ENCODE measurements at regions not wholly inside any gene's neighbourhood (a gene's known extent, or its start where the extent isn't known, plus 50 kb on each side); places are given as distances from the start of the nearest gene placed in this dataset.

GRCh38 chr10:131618587-131619267 is 282.1 kb upstream of the PPP2R2D start:
- no peak overlapping the region for H3K27ac Mint-ChIP-seq
- no peaks in the 10 kb centered on the region for H3K36me3 Mint-ChIP-seq
- no peak for DNase-seq
- no peak for ATAC-seq
- no peaks in the 10 kb centered on the region for H3K27me3 ChIP-seq (ENCODE audit: control insufficient read depth, insufficient read depth, low read length)
- no peaks in the 10 kb centered on the region for H3K4me1 Mint-ChIP-seq
- H3K9me3 Mint-ChIP-seq: no peaks in the 10 kb centered on the region
- TF ChIP-seq CTCF (IDR thresholded peaks at IDR 0.05): no peak
- no peak overlapping the region for H3K27ac ChIP-seq (ENCODE audit: low read length)
- no peak overlapping the region for H3K4me3 Mint-ChIP-seq
- H3K27me3 Mint-ChIP-seq (ENCODE audit: low read depth in 2 of 2): peaks cover 5 to 12% of the 10 kb centered on the region in 2 donors
- WGBS (ENCODE audit: insufficient coverage): 57% methylated on average over 21 of the region's 21 CpGs
- H3K36me3 ChIP-seq (ENCODE audit: control insufficient read depth, insufficient read depth, low read length): no peaks in the 10 kb centered on the region
- no peaks in the 10 kb centered on the region for H3K9me3 ChIP-seq (ENCODE audit: control insufficient read depth, insufficient read depth, low read length)
- intact Hi-C loops (cut with micrococcal nuclease): no loop called here
- H3K4me3 ChIP-seq (ENCODE audit: low read length): no peak overlapping the region
- no peaks in the 10 kb centered on the region for H3K4me1 ChIP-seq (ENCODE audit: control insufficient read depth, insufficient read depth, low read length)

- H3K27ac ChIP-seq (ENCODE audit: low read length): no peak overlapping the region
- H3K27me3 Mint-ChIP-seq (ENCODE audit: low read depth in 2 of 2): peaks cover 0 to 2% of the 10 kb centered on the region in 2 donors
- no peak overlapping the region for H3K4me3 ChIP-seq (ENCODE audit: low read length)
- no peaks in the 10 kb centered on the region for H3K9me3 ChIP-seq (ENCODE audit: control insufficient read depth, insufficient read depth, low read length)
- H3K4me1 ChIP-seq (ENCODE audit: control insufficient read depth, insufficient read depth, low read length): no peaks in the 10 kb centered on the region
- DNase-seq: no peak
- no peaks in the 10 kb centered on the region for H3K36me3 Mint-ChIP-seq
- no peaks in the 10 kb centered on the region for H3K36me3 ChIP-seq (ENCODE audit: control insufficient read depth, insufficient read depth, low read length)
- intact Hi-C loops (cut with micrococcal nuclease): no loop called here
- H3K27me3 ChIP-seq (ENCODE audit: control insufficient read depth, insufficient read depth, low read length): no peaks in the 10 kb centered on the region
- no peaks in the 10 kb centered on the region for H3K4me1 Mint-ChIP-seq
- no peak for TF ChIP-seq CTCF (IDR thresholded peaks at IDR 0.05)
- peak in 1 of 3 donors; percentile 21 for ATAC-seq
- H3K9me3 Mint-ChIP-seq: no peaks in the 10 kb centered on the region
- H3K4me3 Mint-ChIP-seq: no peak overlapping the region
- WGBS (ENCODE audit: insufficient coverage): 79% methylated on average over 6 of the region's 6 CpGs
- H3K27ac Mint-ChIP-seq: no peak overlapping the region
Measured at GRCh38 chr10:131620314-131620713, 280.5 kb upstream of the PPP2R2D start.

- Mint-ChIP-seq H3K4me3 (no peak overlapping the region), H3K9me3 (no peaks in the 10 kb centered on the region), H3K4me1 (no peaks in the 10 kb centered on the region), H3K36me3 (no peaks in the 10 kb centered on the region), H3K27me3 (ENCODE audit: low read depth in 2 of 2) (peaks cover 0 to 2% of the 10 kb centered on the region in 2 donors), H3K27ac (no peak overlapping the region)
- intact Hi-C loops (cut with micrococcal nuclease): no loop called here
- Histone ChIP-seq H3K36me3 (ENCODE audit: control insufficient read depth, insufficient read depth, low read length) (no peaks in the 10 kb centered on the region), H3K27me3 (ENCODE audit: control insufficient read depth, insufficient read depth, low read length) (no peaks in the 10 kb centered on the region), H3K9me3 (ENCODE audit: control insufficient read depth, insufficient read depth, low read length) (no peaks in the 10 kb centered on the region), H3K27ac (ENCODE audit: low read length) (no peak overlapping the region), H3K4me1 (ENCODE audit: control insufficient read depth, insufficient read depth, low read length) (no peaks in the 10 kb centered on the region), H3K4me3 (ENCODE audit: low read length) (no peak overlapping the region)
- WGBS (ENCODE audit: insufficient coverage): 84% methylated on average over 7 of the region's 7 CpGs
- ATAC-seq: peak in 1 of 3 donors; percentile 17
- no peak for TF ChIP-seq CTCF (IDR thresholded peaks at IDR 0.05)
- no peak for DNase-seq
Measured at GRCh38 chr10:131620904-131621303, 279.9 kb upstream of the PPP2R2D start.

Data from natural killer cell (primary cell).